Neuronal stem cell (in vitro differentiated cells): ENCODE measurements at regions not wholly inside any gene's neighbourhood (a gene's known extent, or its start where the extent isn't known, plus 50 kb on each side); places are given as distances from the start of the nearest gene placed in this dataset.

ENCODE experiments used
- DNase-seq: peaks from one replicate; pipeline ENCODE4 v3.0.0-alpha.2; 2013; ENCODE audit warnings: low spot score
- H2AFZ ChIP-seq: one replicate; pipeline ENCODE4 v1.6.1; 2013; ENCODE audit warnings: mild to moderate bottlenecking, low read length, inconsistent platforms
- H2AK5ac ChIP-seq: 2 replicates; pipeline ENCODE4 v1.6.1; 2013; ENCODE audit warnings: low read depth, mild to moderate bottlenecking, inconsistent platforms, low read length, moderate library complexity, mixed read lengths
- H2BK120ac ChIP-seq: 2 replicates; pipeline ENCODE4 v1.6.1; 2013; ENCODE audit warnings: low read depth, mild to moderate bottlenecking, inconsistent platforms, low read length, moderate library complexity, mixed read lengths
- H2BK12ac ChIP-seq: one replicate; pipeline ENCODE4 v1.6.1; 2013; ENCODE audit warnings: low read length, inconsistent platforms
- H2BK15ac ChIP-seq: 2 replicates; pipeline ENCODE4 v1.6.1; 2013; ENCODE audit warnings: mild to moderate bottlenecking, low read length, inconsistent platforms, mixed read lengths
- H2BK5ac ChIP-seq: one replicate; pipeline ENCODE4 v1.6.1; 2013; ENCODE audit warnings: inconsistent platforms, mild to moderate bottlenecking, low read length, moderate library complexity
- H3K14ac ChIP-seq: one replicate; pipeline ENCODE4 v1.6.1; 2013; ENCODE audit warnings: low read length, inconsistent platforms
- H3K18ac ChIP-seq: 2 replicates; pipeline ENCODE4 v1.6.1; 2013; ENCODE audit warnings: low read length, inconsistent platforms
- H3K23ac ChIP-seq: 2 replicates; pipeline ENCODE4 v1.6.1; 2013; ENCODE audit warnings: low read depth, mild to moderate bottlenecking, mixed read lengths, low read length, inconsistent platforms; ENCODE audit not compliant: poor library complexity
- H3K27ac ChIP-seq: replicated peaks from 3 replicates; pipeline ENCODE4 v1.5.1; 2013; ENCODE audit warnings: low read length, inconsistent platforms
- H3K27me3 ChIP-seq, 3 experiments: 2 replicates each; pipeline ENCODE4 v1.6.1; 2013; ENCODE audit warnings: low read length in 3 of 3, mild to moderate bottlenecking in 2 of 3, inconsistent platforms in 1 of 3, low read depth in 1 of 3, mixed read lengths in 1 of 3, moderate library complexity in 1 of 3; ENCODE audit not compliant: control insufficient read depth in 3 of 3, insufficient read depth in 3 of 3
- H3K36me3 ChIP-seq, 2 donors: replicated peaks in 1 of 2; 2 replicates each; pipeline ENCODE4 v1.6.1; 2013; ENCODE audit warnings: low read length in 2 of 2; ENCODE audit not compliant: control insufficient read depth in 2 of 2, insufficient read depth in 2 of 2
- H3K4ac ChIP-seq: 2 replicates; pipeline ENCODE4 v1.6.1; 2013; ENCODE audit warnings: inconsistent platforms, mild to moderate bottlenecking, low read length, moderate library complexity
- H3K4me1 ChIP-seq, 2 donors: 1 replicate in 1 of 2; 2 replicates in 1 of 2; pipeline ENCODE4 v1.6.1; 2013; ENCODE audit warnings: low read length in 2 of 2, low read depth in 1 of 2; ENCODE audit not compliant: control insufficient read depth in 2 of 2, insufficient read depth in 1 of 2
- H3K4me2 ChIP-seq: one replicate; pipeline ENCODE4 v1.6.1; 2013; ENCODE audit warnings: mild to moderate bottlenecking, low read length, inconsistent platforms; ENCODE audit not compliant: insufficient read depth, poor library complexity, severe bottlenecking
- H3K4me3 ChIP-seq, 2 donors: 2 replicates each; pipeline ENCODE4 v1.5.1; 2013; ENCODE audit warnings: low read length in 2 of 2, mild to moderate bottlenecking in 2 of 2, inconsistent platforms in 1 of 2, moderate library complexity in 1 of 2
- H3K79me1 ChIP-seq: one replicate; pipeline ENCODE4 v1.6.1; 2013; ENCODE audit warnings: low read depth, mild to moderate bottlenecking, inconsistent platforms, low read length, moderate library complexity
- H3K9ac ChIP-seq: one replicate; pipeline ENCODE4 v1.6.1; 2013; ENCODE audit warnings: mild to moderate bottlenecking, low read depth, low read length, inconsistent platforms; ENCODE audit not compliant: poor library complexity
- H3K9me3 ChIP-seq, 2 donors: replicated peaks in 1 of 2; 2 replicates each; pipeline versions ENCODE3 to v1.6.1; 2013; ENCODE audit warnings: low read length in 2 of 2, mild to moderate bottlenecking in 2 of 2, inconsistent platforms in 1 of 2, low read depth in 1 of 2, mixed read lengths in 1 of 2, moderate library complexity in 1 of 2; ENCODE audit not compliant: control insufficient read depth in 2 of 2, insufficient read depth in 1 of 2
- H4K8ac ChIP-seq: one replicate; pipeline ENCODE4 v1.6.1; 2013; ENCODE audit warnings: low read depth, mild to moderate bottlenecking, inconsistent platforms, low read length, moderate library complexity
- H4K91ac ChIP-seq: one replicate; pipeline ENCODE4 v1.6.1; 2013; ENCODE audit warnings: low read length, low read depth, mild to moderate bottlenecking, inconsistent platforms; ENCODE audit not compliant: poor library complexity
- WGBS, 2 donors: extraction: QIAGEN DNeasy Blood & Tissue Kit; methylation state at CpG; one replicate each; pipeline ENCODE4 v1.1.7; 2013; ENCODE audit warnings: missing lambda C conversion rate in 2 of 2, mixed read lengths in 1 of 2; ENCODE audit not compliant: insufficient read length in 2 of 2, insufficient replicate concordance in 1 of 2; ENCODE audit errors: extremely low coverage in 2 of 2; 5-methylcytosine and 5-hydroxymethylcytosine counted together

DNA sequence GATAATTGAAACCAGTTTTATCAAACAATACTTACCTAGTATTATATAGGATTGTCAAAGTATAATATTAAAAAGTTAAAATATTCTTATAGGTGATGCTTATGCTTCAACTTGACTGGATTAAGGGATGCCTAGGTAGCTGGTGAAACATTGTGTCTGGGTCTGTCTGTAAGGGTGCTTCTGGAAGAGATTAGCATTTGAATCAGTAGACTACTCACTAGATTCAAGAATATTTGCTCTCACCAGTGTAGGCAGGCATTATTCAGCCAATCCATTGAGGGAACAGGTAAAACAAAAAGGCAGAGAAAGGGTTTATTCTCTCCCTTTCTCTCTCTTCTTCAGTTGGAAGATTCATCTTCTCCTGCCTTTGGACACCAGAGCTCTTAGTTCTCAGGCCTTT is 486.8 kb upstream of the GOLIM4 start:
- H3K23ac ChIP-seq, result no peak overlapping the region
- no peaks in the 10 kb centered on the region for H3K79me1 ChIP-seq
- DNase-seq, result no peak
- no peak overlapping the region for H2AK5ac ChIP-seq
- H3K18ac ChIP-seq, result no peak overlapping the region
- H2BK15ac ChIP-seq, result no peak overlapping the region
- H3K27ac ChIP-seq, result no peak overlapping the region
- H3K9me3 ChIP-seq, result peaks cover 0 to 1% of the 10 kb centered on the region in 2 donors
- peaks cover 4 to 13% of the 10 kb centered on the region in 2 donors for H3K4me1 ChIP-seq
- H3K14ac ChIP-seq, result no peak overlapping the region
- H3K4me3 ChIP-seq, result no peak overlapping the region
- no peaks in the 10 kb centered on the region for H3K36me3 ChIP-seq
- H2BK12ac ChIP-seq, result no peak overlapping the region
- no peak overlapping the region for H3K4ac ChIP-seq
- no peak overlapping the region for H4K8ac ChIP-seq
- H3K27me3 ChIP-seq, result no peaks in the 10 kb centered on the region
- H2BK5ac ChIP-seq, result no peak overlapping the region
- no peak overlapping the region for H3K4me2 ChIP-seq
- H2BK120ac ChIP-seq, result no peak overlapping the region
- no peak overlapping the region for H2AFZ ChIP-seq
- H3K9ac ChIP-seq, result no peak overlapping the region
- H4K91ac ChIP-seq, result no peak overlapping the region

DNA sequence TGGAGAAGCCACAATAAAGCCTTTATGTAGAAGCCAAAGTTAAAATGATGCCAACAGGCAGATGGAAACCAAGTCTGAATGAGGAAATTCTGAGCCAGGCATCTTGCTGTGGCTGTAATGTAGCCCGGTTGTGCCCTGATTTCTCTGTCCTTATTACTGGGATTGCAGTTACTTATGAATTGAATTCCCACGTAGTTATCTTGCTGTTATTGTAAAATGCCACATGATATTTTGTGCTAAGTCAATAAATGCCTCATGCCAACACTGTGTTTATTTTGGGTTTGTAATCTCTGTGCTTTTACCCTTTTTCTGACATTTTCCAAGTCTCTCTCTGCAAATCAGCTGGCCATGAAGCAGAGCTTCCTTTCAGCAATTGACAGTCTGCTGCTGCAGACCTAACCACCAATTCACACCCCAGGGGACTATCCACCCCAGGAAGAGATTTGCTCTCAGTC is 486.1 kb upstream of the GOLIM4 start:
- Histone ChIP-seq H3K14ac (no peak overlapping the region), H3K36me3 (no peaks in the 10 kb centered on the region), H3K27me3 (no peaks in the 10 kb centered on the region), H3K9me3 (no peaks in the 10 kb centered on the region), H2BK15ac (no peak overlapping the region), H3K4me1 (peaks cover 4 to 17% of the 10 kb centered on the region in 2 donors), H3K27ac (no peak overlapping the region), H4K8ac (no peak overlapping the region), H3K4me2 (no peak overlapping the region), H3K79me1 (no peaks in the 10 kb centered on the region), H2BK120ac (no peak overlapping the region), H2AK5ac (no peak overlapping the region), H2AFZ (no peak overlapping the region), H3K4ac (no peak overlapping the region), H3K4me3 (no peak overlapping the region), H3K18ac (no peak overlapping the region), H2BK5ac (no peak overlapping the region), H3K23ac (no peak overlapping the region), H2BK12ac (no peak overlapping the region), H4K91ac (no peak overlapping the region), H3K9ac (no peak overlapping the region)
- WGBS, 2 donors, result no CpG with 5 or more reads among the region's 2 CpGs
- no peak for DNase-seq

DNA sequence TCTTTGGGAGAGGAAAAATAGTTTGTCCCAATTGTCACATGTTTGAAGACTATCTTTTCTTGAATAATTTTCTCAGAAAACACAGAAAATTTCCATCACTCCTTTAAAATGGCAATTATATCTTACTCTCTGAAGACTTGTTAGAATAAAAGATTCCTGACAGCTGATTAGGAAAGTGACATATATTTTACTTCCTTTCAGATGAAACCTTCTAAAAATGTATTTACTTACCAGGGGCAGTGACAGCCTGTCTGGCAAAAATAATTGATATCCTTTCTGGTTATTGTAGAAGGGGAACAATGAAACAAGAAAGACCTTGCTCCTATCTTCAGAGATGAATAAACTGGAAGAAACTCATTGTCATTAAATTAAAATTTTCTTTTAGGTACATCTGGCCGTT is 483.3 kb upstream of the GOLIM4 start:
- Histone ChIP-seq H3K18ac (no peak overlapping the region), H3K79me1 (no peaks in the 10 kb centered on the region), H3K23ac (no peak overlapping the region), H3K9ac (no peak overlapping the region), H3K27me3 (no peaks in the 10 kb centered on the region), H3K27ac (no peak overlapping the region), H4K91ac (no peak overlapping the region), H4K8ac (no peak overlapping the region), H3K4ac (no peak overlapping the region), H3K4me3 (no peak overlapping the region), H3K4me2 (no peak overlapping the region), H3K9me3 (no peaks in the 10 kb centered on the region), H2BK12ac (no peak overlapping the region), H2AK5ac (no peak overlapping the region), H3K36me3 (no peaks in the 10 kb centered on the region), H3K14ac (no peak overlapping the region), H2BK5ac (no peak overlapping the region), H2BK15ac (no peak overlapping the region), H2BK120ac (no peak overlapping the region), H2AFZ (no peak overlapping the region), H3K4me1 (peaks cover 4 to 25% of the 10 kb centered on the region in 2 donors)
- no CpG with 5 or more reads among the region's 1 CpG for WGBS, 2 donors
- DNase-seq, result no peak

DNA sequence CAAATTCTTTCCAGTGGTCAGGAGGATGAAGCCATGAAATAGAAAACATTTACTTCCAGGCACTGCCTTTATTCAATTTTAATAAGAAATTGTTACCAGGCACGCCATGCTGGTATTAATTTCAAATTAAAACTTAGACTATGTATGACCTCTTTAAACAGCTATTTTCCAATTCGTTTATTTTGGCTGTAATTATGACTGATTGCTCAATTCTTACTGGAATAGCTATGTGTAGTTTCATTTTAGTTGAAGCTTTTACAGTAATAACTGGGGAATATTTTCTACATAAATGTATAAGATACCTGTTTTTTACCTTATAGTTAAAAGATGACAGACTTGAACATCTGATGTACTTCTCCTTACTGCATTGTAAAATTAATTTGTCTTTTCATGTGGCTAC is 480.0 kb upstream of the GOLIM4 start:
- Histone ChIP-seq H3K14ac (no peak overlapping the region), H3K23ac (no peak overlapping the region), H3K4me1 (peaks cover 0 to 12% of the 10 kb centered on the region in 2 donors), H3K79me1 (no peaks in the 10 kb centered on the region), H2BK12ac (no peak overlapping the region), H2BK15ac (no peak overlapping the region), H2AK5ac (no peak overlapping the region), H3K9ac (no peak overlapping the region), H3K4me2 (no peak overlapping the region), H2BK5ac (no peak overlapping the region), H3K36me3 (no peaks in the 10 kb centered on the region), H3K18ac (no peak overlapping the region), H4K91ac (no peak overlapping the region), H4K8ac (no peak overlapping the region), H3K4me3 (no peak overlapping the region), H2BK120ac (no peak overlapping the region), H3K4ac (no peak overlapping the region), H3K27ac (no peak overlapping the region), H3K9me3 (no peaks in the 10 kb centered on the region), H3K27me3 (no peaks in the 10 kb centered on the region), H2AFZ (no peak overlapping the region)
- DNase-seq, result no peak
- WGBS, 2 donors, result no CpG with 5 or more reads among the region's 2 CpGs
